HL-60 (cell line): ENCODE measurements at regions not wholly inside any gene's neighbourhood (a gene's known extent, or its start where the extent isn't known, plus 50 kb on each side); places are given as distances from the start of the nearest gene placed in this dataset.

Experiments
- POLR2AphosphoS5 ChIP-seq: IDR thresholded peaks from 2 replicates; pipeline ENCODE4 v1.6.1; 2012; ENCODE audit warnings: low read depth
- TF ChIP-seq, protein P1 (sequence below): IDR thresholded peaks from one replicate; pipeline ENCODE4 v1.5.1; 2011; ENCODE audit warnings: low read length, control low read depth, inconsistent platforms; ENCODE audit not compliant: insufficient read depth
- TF ChIP-seq, protein P2 (sequence below): IDR thresholded peaks from 2 replicates; pipeline ENCODE4 v1.6.1; 2012; ENCODE audit warnings: low read depth; ENCODE audit not compliant: insufficient replicate concordance

DNA sequence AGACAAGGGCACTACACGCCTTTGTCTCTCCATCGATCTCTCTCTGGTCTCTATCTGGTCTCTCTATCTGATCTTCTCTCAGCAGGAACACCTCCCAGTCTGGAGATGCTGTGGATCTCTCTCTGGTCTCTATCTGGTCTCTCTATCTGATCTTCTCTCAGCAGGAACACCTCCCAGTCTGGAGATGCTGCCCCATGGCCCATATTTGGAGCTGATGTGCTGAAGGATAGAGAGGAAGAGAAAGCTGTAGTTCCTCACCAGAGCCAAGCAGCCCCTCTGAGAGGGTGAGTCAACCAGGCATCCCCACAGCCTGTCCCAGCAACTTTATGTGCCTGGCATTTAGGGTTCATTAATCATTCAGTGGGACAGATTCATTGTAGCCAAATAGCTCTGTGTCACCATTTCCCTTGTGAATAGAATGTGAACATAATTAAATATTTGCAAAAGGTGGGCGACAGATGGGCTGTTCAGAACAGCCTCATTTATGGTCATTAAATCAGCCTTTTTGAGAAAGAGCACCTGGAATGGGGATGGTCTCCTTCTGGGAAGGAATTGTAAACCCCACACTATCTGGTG is 189.3 kb upstream of the MAST4 start:
- TF ChIP-seq, protein P1, sequence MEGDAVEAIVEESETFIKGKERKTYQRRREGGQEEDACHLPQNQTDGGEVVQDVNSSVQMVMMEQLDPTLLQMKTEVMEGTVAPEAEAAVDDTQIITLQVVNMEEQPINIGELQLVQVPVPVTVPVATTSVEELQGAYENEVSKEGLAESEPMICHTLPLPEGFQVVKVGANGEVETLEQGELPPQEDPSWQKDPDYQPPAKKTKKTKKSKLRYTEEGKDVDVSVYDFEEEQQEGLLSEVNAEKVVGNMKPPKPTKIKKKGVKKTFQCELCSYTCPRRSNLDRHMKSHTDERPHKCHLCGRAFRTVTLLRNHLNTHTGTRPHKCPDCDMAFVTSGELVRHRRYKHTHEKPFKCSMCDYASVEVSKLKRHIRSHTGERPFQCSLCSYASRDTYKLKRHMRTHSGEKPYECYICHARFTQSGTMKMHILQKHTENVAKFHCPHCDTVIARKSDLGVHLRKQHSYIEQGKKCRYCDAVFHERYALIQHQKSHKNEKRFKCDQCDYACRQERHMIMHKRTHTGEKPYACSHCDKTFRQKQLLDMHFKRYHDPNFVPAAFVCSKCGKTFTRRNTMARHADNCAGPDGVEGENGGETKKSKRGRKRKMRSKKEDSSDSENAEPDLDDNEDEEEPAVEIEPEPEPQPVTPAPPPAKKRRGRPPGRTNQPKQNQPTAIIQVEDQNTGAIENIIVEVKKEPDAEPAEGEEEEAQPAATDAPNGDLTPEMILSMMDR = no peak
- TF ChIP-seq POLR2AphosphoS5 = no peak
- TF ChIP-seq, protein P2, sequence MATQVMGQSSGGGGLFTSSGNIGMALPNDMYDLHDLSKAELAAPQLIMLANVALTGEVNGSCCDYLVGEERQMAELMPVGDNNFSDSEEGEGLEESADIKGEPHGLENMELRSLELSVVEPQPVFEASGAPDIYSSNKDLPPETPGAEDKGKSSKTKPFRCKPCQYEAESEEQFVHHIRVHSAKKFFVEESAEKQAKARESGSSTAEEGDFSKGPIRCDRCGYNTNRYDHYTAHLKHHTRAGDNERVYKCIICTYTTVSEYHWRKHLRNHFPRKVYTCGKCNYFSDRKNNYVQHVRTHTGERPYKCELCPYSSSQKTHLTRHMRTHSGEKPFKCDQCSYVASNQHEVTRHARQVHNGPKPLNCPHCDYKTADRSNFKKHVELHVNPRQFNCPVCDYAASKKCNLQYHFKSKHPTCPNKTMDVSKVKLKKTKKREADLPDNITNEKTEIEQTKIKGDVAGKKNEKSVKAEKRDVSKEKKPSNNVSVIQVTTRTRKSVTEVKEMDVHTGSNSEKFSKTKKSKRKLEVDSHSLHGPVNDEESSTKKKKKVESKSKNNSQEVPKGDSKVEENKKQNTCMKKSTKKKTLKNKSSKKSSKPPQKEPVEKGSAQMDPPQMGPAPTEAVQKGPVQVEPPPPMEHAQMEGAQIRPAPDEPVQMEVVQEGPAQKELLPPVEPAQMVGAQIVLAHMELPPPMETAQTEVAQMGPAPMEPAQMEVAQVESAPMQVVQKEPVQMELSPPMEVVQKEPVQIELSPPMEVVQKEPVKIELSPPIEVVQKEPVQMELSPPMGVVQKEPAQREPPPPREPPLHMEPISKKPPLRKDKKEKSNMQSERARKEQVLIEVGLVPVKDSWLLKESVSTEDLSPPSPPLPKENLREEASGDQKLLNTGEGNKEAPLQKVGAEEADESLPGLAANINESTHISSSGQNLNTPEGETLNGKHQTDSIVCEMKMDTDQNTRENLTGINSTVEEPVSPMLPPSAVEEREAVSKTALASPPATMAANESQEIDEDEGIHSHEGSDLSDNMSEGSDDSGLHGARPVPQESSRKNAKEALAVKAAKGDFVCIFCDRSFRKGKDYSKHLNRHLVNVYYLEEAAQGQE = no peak
